Ishikawa (cell line): ENCODE measurements at regions not wholly inside any gene's neighbourhood (a gene's known extent, or its start where the extent isn't known, plus 50 kb on each side); places are given as distances from the start of the nearest gene placed in this dataset.

Experiments
- CEBPB ChIP-seq: IDR thresholded peaks from 2 replicates; pipeline ENCODE4 v1.6.1; 2012
- EP300 ChIP-seq: IDR thresholded peaks from 2 replicates; pipeline ENCODE4 v1.6.1; 2012; ENCODE audit warnings: borderline replicate concordance
- TAF1 ChIP-seq: IDR thresholded peaks from 2 replicates; pipeline ENCODE4 v1.6.1; 2012; ENCODE audit warnings: low read depth, mild to moderate bottlenecking
- TF ChIP-seq, protein P1 (sequence below): IDR thresholded peaks from 2 replicates; pipeline ENCODE4 v1.6.1; 2012
- TF ChIP-seq, protein P2 (sequence below): IDR thresholded peaks from 2 replicates; pipeline ENCODE4 v1.6.1; 2012; ENCODE audit warnings: low read depth, mild to moderate bottlenecking

DNA sequence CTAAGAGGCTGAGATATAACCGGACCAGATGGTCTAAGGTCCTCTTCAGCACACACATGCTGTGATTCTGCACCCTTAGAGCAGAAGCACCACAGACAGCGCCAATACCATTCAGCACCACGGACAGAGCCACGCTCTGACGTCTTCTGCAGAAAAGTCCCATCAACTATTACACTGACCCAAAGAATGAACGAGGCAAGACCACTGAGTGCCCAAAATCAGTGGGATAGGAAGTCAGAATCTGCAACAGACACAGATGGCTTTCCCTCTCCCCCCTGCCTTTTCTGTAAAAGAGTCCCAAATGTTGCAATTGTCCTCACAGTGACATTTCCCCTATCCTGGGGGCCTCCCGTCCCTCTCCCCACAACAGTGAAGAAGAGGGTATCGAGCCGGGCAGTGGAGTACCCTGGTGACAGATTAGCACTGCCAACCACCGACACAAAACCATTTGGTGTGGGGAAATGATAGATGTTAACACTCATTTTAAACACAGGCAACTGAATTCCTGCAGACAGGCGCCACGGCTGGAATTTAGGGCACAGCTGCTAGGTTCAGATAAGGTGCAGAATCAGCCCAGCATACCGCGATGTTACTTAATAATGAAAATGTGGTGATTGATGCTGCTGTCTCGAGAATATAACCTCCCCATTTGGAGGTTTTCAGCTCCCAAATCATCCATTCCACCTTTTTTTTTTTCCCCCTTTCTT is 66.6 kb upstream of the CTNNBL1 start:
- TF ChIP-seq TAF1, result no peak
- TF ChIP-seq, protein P1, sequence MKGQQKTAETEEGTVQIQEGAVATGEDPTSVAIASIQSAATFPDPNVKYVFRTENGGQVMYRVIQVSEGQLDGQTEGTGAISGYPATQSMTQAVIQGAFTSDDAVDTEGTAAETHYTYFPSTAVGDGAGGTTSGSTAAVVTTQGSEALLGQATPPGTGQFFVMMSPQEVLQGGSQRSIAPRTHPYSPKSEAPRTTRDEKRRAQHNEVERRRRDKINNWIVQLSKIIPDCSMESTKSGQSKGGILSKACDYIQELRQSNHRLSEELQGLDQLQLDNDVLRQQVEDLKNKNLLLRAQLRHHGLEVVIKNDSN, result no peak
- TF ChIP-seq CEBPB, result no peak
- TF ChIP-seq EP300, result no peak
- TF ChIP-seq, protein P2, sequence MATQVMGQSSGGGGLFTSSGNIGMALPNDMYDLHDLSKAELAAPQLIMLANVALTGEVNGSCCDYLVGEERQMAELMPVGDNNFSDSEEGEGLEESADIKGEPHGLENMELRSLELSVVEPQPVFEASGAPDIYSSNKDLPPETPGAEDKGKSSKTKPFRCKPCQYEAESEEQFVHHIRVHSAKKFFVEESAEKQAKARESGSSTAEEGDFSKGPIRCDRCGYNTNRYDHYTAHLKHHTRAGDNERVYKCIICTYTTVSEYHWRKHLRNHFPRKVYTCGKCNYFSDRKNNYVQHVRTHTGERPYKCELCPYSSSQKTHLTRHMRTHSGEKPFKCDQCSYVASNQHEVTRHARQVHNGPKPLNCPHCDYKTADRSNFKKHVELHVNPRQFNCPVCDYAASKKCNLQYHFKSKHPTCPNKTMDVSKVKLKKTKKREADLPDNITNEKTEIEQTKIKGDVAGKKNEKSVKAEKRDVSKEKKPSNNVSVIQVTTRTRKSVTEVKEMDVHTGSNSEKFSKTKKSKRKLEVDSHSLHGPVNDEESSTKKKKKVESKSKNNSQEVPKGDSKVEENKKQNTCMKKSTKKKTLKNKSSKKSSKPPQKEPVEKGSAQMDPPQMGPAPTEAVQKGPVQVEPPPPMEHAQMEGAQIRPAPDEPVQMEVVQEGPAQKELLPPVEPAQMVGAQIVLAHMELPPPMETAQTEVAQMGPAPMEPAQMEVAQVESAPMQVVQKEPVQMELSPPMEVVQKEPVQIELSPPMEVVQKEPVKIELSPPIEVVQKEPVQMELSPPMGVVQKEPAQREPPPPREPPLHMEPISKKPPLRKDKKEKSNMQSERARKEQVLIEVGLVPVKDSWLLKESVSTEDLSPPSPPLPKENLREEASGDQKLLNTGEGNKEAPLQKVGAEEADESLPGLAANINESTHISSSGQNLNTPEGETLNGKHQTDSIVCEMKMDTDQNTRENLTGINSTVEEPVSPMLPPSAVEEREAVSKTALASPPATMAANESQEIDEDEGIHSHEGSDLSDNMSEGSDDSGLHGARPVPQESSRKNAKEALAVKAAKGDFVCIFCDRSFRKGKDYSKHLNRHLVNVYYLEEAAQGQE, result peak; percentile 99
